ENCODE measurements at regions not wholly inside any gene's neighbourhood (a gene's known extent, or its start where the extent isn't known, plus 50 kb on each side); places are given as distances from the start of the nearest gene placed in this dataset.
"Not testable (repeated sequence)": the region's sequence is repeated elsewhere in the genome, so short reads cannot be mapped to it uniquely, and the experiment has no call there.

- TF ChIP-seq CTCF (IDR thresholded peaks at IDR 0.05; ENCODE audit: borderline replicate concordance, insufficient read depth, low read depth, low read length): no peak
Measured at GRCh38 chr9:29069376-29069775, 1496.1 kb upstream of the C9orf72 start.

GRCh38 chr9:29078063-29078666 lies 1504.9 kb upstream of the C9orf72 start:
- no peak overlapping the region for H3K4me3 ChIP-seq (ENCODE audit: low read depth, low read length)
- no peak for TF ChIP-seq CTCF (IDR thresholded peaks at IDR 0.05; ENCODE audit: borderline replicate concordance, insufficient read depth, low read depth, low read length)

More at GRCh38 chr9:29069376-29069775, 1496.1 kb upstream of the C9orf72 start:
- no peak overlapping the region for H3K4me3 ChIP-seq (ENCODE audit: low read depth, low read length)

GRCh38 chr9:29100762-29101161 lies 1527.5 kb upstream of the C9orf72 start:
- TF ChIP-seq CTCF (IDR thresholded peaks at IDR 0.05; ENCODE audit: borderline replicate concordance, insufficient read depth, low read depth, low read length): no peak
- no peak overlapping the region for H3K4me3 ChIP-seq (ENCODE audit: low read depth, low read length)

- H3K4me3 ChIP-seq (ENCODE audit: low read depth, low read length): not testable (repeated sequence)
Measured at GRCh38 chr9:29104166-29104565, 1530.9 kb upstream of the C9orf72 start.

GRCh38 chr9:29118555-29118954 lies 1545.3 kb upstream of the C9orf72 start:
- no peak for TF ChIP-seq CTCF (IDR thresholded peaks at IDR 0.05; ENCODE audit: borderline replicate concordance, insufficient read depth, low read depth, low read length)
- H3K4me3 ChIP-seq (ENCODE audit: low read depth, low read length): no peak overlapping the region

- no peak for TF ChIP-seq CTCF (IDR thresholded peaks at IDR 0.05; ENCODE audit: borderline replicate concordance, insufficient read depth, low read depth, low read length)
- H3K4me3 ChIP-seq (ENCODE audit: low read depth, low read length): no peak overlapping the region
Measured at GRCh38 chr9:29126783-29127182, 1553.5 kb upstream of the C9orf72 start.

GRCh38 chr9:29129763-29130162 lies 1556.5 kb upstream of the C9orf72 start:
- no peak for TF ChIP-seq CTCF (IDR thresholded peaks at IDR 0.05; ENCODE audit: borderline replicate concordance, insufficient read depth, low read depth, low read length)
- no peak overlapping the region for H3K4me3 ChIP-seq (ENCODE audit: low read depth, low read length)

GRCh38 chr9:29144476-29144875 lies 1571.2 kb upstream of the C9orf72 start:
- no peak overlapping the region for H3K4me3 ChIP-seq (ENCODE audit: low read depth, low read length)
- no peak for TF ChIP-seq CTCF (IDR thresholded peaks at IDR 0.05; ENCODE audit: borderline replicate concordance, insufficient read depth, low read depth, low read length)

All from GM12875 (cell line).